ENCODE measurements at regions not wholly inside any gene's neighbourhood (a gene's known extent, or its start where the extent isn't known, plus 50 kb on each side); places are given as distances from the start of the nearest gene placed in this dataset.

- H3K4me3 Mint-ChIP-seq = no peak overlapping the region
- no peak overlapping the region for H3K27ac Mint-ChIP-seq
- ATAC-seq (ENCODE audit: low read depth) = no peak
- H3K4me1 ChIP-seq (ENCODE audit: control insufficient read depth in 2 of 2, insufficient read depth in 2 of 2, low read length in 2 of 2) = no peaks in the 10 kb centered on the region
- no peak overlapping the region for H2AFZ ChIP-seq (ENCODE audit: insufficient read depth, low read depth, low read length, poor library complexity, severe bottlenecking)
- WGBS (ENCODE audit: insufficient coverage) = 11% methylated on average over 84 of the region's 90 CpGs
- CTCF ChIA-PET = no interaction called here
- no peaks in the 10 kb centered on the region for H3K79me2 ChIP-seq (ENCODE audit: control insufficient read depth, insufficient read depth, low read length)
- POLR2A ChIA-PET = no interaction called here
- H3K4me3 ChIP-seq (ENCODE audit: control extremely low read depth in 1 of 5, extremely low read depth in 1 of 5, insufficient read depth in 1 of 5, low read depth in 2 of 5, low read length in 4 of 5) = no peak overlapping the region
- H3K9ac ChIP-seq (ENCODE audit: low read length) = no peak overlapping the region
- H3K27ac ChIP-seq (ENCODE audit: low read length in 2 of 2) = no peak overlapping the region
- peaks cover 32% of the 10 kb centered on the region for H3K27me3 Mint-ChIP-seq
- peaks cover 4% of the 10 kb centered on the region for H3K4me1 Mint-ChIP-seq
- no peaks in the 10 kb centered on the region for H3K36me3 ChIP-seq (replicated peaks in 1 of 2; ENCODE audit: control extremely low read depth in 1 of 2, control insufficient read depth in 1 of 2, extremely low read depth in 1 of 2, insufficient read depth in 2 of 2, low read length in 1 of 2)
- H3K9me3 ChIP-seq (ENCODE audit: control extremely low read depth in 1 of 3, control insufficient read depth in 2 of 3, insufficient read depth in 1 of 3, low read length in 2 of 3) = peaks cover 0 to 14% (median 0%) of the 10 kb centered on the region in 3 donors
- TF ChIP-seq EZH2 (IDR thresholded peaks at IDR 0.05; ENCODE audit: borderline replicate concordance, insufficient read depth, low read depth, low read length, poor library complexity, severe bottlenecking) = no peak
- TF ChIP-seq, protein P1, sequence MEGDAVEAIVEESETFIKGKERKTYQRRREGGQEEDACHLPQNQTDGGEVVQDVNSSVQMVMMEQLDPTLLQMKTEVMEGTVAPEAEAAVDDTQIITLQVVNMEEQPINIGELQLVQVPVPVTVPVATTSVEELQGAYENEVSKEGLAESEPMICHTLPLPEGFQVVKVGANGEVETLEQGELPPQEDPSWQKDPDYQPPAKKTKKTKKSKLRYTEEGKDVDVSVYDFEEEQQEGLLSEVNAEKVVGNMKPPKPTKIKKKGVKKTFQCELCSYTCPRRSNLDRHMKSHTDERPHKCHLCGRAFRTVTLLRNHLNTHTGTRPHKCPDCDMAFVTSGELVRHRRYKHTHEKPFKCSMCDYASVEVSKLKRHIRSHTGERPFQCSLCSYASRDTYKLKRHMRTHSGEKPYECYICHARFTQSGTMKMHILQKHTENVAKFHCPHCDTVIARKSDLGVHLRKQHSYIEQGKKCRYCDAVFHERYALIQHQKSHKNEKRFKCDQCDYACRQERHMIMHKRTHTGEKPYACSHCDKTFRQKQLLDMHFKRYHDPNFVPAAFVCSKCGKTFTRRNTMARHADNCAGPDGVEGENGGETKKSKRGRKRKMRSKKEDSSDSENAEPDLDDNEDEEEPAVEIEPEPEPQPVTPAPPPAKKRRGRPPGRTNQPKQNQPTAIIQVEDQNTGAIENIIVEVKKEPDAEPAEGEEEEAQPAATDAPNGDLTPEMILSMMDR (IDR thresholded peaks at IDR 0.05) = no peak
- H3K4me2 ChIP-seq (replicated peaks; ENCODE audit: low read depth, low read length, poor library complexity, severe bottlenecking) = no peak overlapping the region
- H3K9me3 Mint-ChIP-seq (ENCODE audit: insufficient read depth) = no peaks in the 10 kb centered on the region
- no peaks in the 10 kb centered on the region for H4K20me1 ChIP-seq (ENCODE audit: control insufficient read depth, insufficient read depth, low read length, poor library complexity, severe bottlenecking)
- peaks cover 0 to 17% (median 12%) of the 10 kb centered on the region in 4 experiments for H3K27me3 ChIP-seq (replicated peaks in 1 of 4; ENCODE audit: control extremely low read depth in 1 of 4, control insufficient read depth in 3 of 4, insufficient read depth in 4 of 4, low read length in 3 of 4)
- intact Hi-C loops (cut with micrococcal nuclease) = no loop called here
- peak; percentile 1 for DNase-seq
These were observed 133.6 kb upstream of the MYO16 start for GRCh38 chr13:108495646-108496361.

DNA sequence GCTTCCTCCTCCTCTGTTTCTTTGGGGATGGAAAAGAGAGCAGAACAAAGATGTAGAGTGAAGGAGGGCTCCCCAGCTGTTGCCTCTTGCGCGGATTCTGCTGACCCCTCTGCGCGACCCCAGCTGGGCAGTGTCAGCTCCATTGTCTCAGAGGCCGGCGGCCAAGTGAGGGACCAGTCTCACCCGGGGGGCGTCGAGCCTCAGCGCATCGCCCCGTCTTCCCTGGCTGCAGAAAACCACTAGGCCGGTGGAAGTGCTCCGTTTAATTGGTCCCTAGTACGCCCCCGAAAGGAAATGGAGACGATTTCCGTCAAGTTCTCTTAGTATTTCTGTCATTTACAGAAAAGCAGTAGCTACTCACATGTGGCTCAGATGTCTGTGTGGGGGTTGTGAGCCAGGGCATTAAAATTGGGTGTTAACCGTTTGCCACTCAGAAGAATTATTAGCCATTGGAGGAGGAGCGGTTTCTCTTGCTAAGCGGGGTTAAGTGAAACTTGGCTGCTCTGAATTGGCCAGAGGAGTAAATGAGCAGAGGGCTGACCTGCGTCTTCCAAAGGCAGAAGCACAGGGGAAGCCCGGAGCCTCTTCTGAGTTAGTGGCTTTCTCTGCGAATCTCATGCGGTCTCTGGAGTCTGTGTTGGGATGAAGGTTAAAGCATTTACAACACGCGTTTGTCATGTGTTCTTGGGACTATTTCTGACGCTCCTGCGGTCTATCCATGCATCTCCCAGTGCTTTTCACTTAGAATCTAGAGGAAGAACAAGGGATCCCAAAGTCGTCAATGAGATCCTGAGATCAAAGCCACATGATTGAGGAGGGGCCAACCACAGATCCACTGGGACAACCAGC lies 132.8 kb upstream of the MYO16 start:
- no peaks in the 10 kb centered on the region for H4K20me1 ChIP-seq (ENCODE audit: control insufficient read depth, insufficient read depth, low read length, poor library complexity, severe bottlenecking)
- no peak overlapping the region for H2AFZ ChIP-seq (ENCODE audit: insufficient read depth, low read depth, low read length, poor library complexity, severe bottlenecking)
- peaks cover 4% of the 10 kb centered on the region for H3K4me1 Mint-ChIP-seq
- no peak overlapping the region for H3K4me3 Mint-ChIP-seq
- H3K9me3 ChIP-seq (ENCODE audit: control extremely low read depth in 1 of 3, control insufficient read depth in 2 of 3, insufficient read depth in 1 of 3, low read length in 2 of 3) = peaks cover 0 to 14% (median 0%) of the 10 kb centered on the region in 3 donors
- TF ChIP-seq EZH2 (IDR thresholded peaks at IDR 0.05; ENCODE audit: borderline replicate concordance, insufficient read depth, low read depth, low read length, poor library complexity, severe bottlenecking) = no peak
- TF ChIP-seq, protein P1 (IDR thresholded peaks at IDR 0.05) = no peak
- no peak for DNase-seq
- ChIA-PET CTCF (no interaction called here), POLR2A (no interaction called here)
- H3K4me3 ChIP-seq (ENCODE audit: control extremely low read depth in 1 of 5, extremely low read depth in 1 of 5, insufficient read depth in 1 of 5, low read depth in 2 of 5, low read length in 4 of 5) = no peak overlapping the region
- peaks cover 32% of the 10 kb centered on the region for H3K27me3 Mint-ChIP-seq
- no peaks in the 10 kb centered on the region for H3K9me3 Mint-ChIP-seq (ENCODE audit: insufficient read depth)
- no peaks in the 10 kb centered on the region for H3K79me2 ChIP-seq (ENCODE audit: control insufficient read depth, insufficient read depth, low read length)
- no peaks in the 10 kb centered on the region for H3K4me1 ChIP-seq (ENCODE audit: control insufficient read depth in 2 of 2, insufficient read depth in 2 of 2, low read length in 2 of 2)
- H3K9ac ChIP-seq (ENCODE audit: low read length) = no peak overlapping the region
- H3K36me3 ChIP-seq (replicated peaks in 1 of 2; ENCODE audit: control extremely low read depth in 1 of 2, control insufficient read depth in 1 of 2, extremely low read depth in 1 of 2, insufficient read depth in 2 of 2, low read length in 1 of 2) = no peaks in the 10 kb centered on the region
- no peak for ATAC-seq (ENCODE audit: low read depth)
- no peak overlapping the region for H3K4me2 ChIP-seq (replicated peaks; ENCODE audit: low read depth, low read length, poor library complexity, severe bottlenecking)
- peaks cover 0 to 17% (median 12%) of the 10 kb centered on the region in 4 experiments for H3K27me3 ChIP-seq (replicated peaks in 1 of 4; ENCODE audit: control extremely low read depth in 1 of 4, control insufficient read depth in 3 of 4, insufficient read depth in 4 of 4, low read length in 3 of 4)
- intact Hi-C loops (cut with micrococcal nuclease) = no loop called here
- H3K27ac Mint-ChIP-seq = no peak overlapping the region
- 15% methylated on average over 30 of the region's 30 CpGs for WGBS (ENCODE audit: insufficient coverage)
- no peak overlapping the region for H3K27ac ChIP-seq (ENCODE audit: low read length in 2 of 2)
